MM.1S (cell line): ENCODE measurements at regions not wholly inside any gene's neighbourhood (a gene's known extent, or its start where the extent isn't known, plus 50 kb on each side); places are given as distances from the start of the nearest gene placed in this dataset.

Experiments
- DNase-seq: peaks from one replicate; pipeline ENCODE4 v3.0.0-alpha.2; 2015
- H2AFZ ChIP-seq: fragments of 300-600 bp; sonication (generic); 2 replicates; pipeline ENCODE4 v1.6.0; 2016; ENCODE audit warnings: antibody characterized with exemption, low read length
- H3F3A ChIP-seq: fragments of 300-600 bp; sonication (generic); 2 replicates; pipeline ENCODE4 v1.6.1; 2016; ENCODE audit warnings: mild to moderate bottlenecking, antibody characterized with exemption, low read length, moderate library complexity, mixed read lengths; ENCODE audit not compliant: insufficient read depth
- H3K27ac ChIP-seq: fragments of 300-600 bp; sonication (generic); 2 replicates; pipeline ENCODE4 v1.5.1; 2016; ENCODE audit warnings: mild to moderate bottlenecking, low read length
- H3K27me3 ChIP-seq: fragments of 300-600 bp; sonication (generic); replicated peaks from 2 replicates; pipeline ENCODE4 v1.6.0; 2016; ENCODE audit warnings: low read length; ENCODE audit not compliant: insufficient read depth
- H3K36me3 ChIP-seq: fragments of 300-600 bp; sonication (generic); replicated peaks from 2 replicates; pipeline ENCODE4 v1.6.1; 2016; ENCODE audit warnings: mild to moderate bottlenecking, low read length, mixed read lengths; ENCODE audit not compliant: insufficient read depth
- H3K4me1 ChIP-seq: fragments of 300-600 bp; sonication (generic); 2 replicates; pipeline ENCODE4 v1.6.1; 2016; ENCODE audit warnings: low read length, mixed read lengths
- H3K4me2 ChIP-seq: fragments of 300-600 bp; sonication (generic); 2 replicates; pipeline ENCODE4 v1.6.0; 2016; ENCODE audit warnings: low read depth, low read length
- H3K4me3 ChIP-seq: fragments of 300-600 bp; sonication (generic); 2 replicates; pipeline ENCODE4 v1.5.1; 2016; ENCODE audit warnings: low read length, mixed read lengths
- H3K79me2 ChIP-seq: fragments of 300-600 bp; sonication (generic); 2 replicates; pipeline ENCODE4 v1.6.1; 2016; ENCODE audit warnings: mixed run types, low read length, mixed read lengths
- H3K9ac ChIP-seq: fragments of 300-600 bp; sonication (generic); 2 replicates; pipeline ENCODE4 v1.6.1; 2016; ENCODE audit warnings: low read length, mixed read lengths
- H3K9me2 ChIP-seq: fragments of 300-600 bp; sonication (generic); replicated peaks from 2 replicates; pipeline ENCODE4 v1.6.1; 2016; ENCODE audit warnings: mild to moderate bottlenecking, low read length, mixed read lengths; ENCODE audit not compliant: insufficient read depth
- H3K9me3 ChIP-seq: fragments of 300-600 bp; sonication (generic); replicated peaks from 2 replicates; pipeline ENCODE4 v1.6.1; 2016; ENCODE audit warnings: mild to moderate bottlenecking, low read length, mixed read lengths; ENCODE audit not compliant: insufficient read depth
- H4K20me1 ChIP-seq: fragments of 300-600 bp; sonication (generic); 2 replicates; pipeline ENCODE4 v1.6.1; 2016; ENCODE audit warnings: mild to moderate bottlenecking, low read length, moderate library complexity, mixed read lengths; ENCODE audit not compliant: insufficient read depth
- CTCF ChIP-seq: fragments of 300-600 bp; sonication (generic); IDR thresholded peaks from 2 replicates; pipeline ENCODE4 v1.5.1; 2016; ENCODE audit warnings: antibody characterized with exemption, low read length, mixed read lengths
- EZH2 ChIP-seq: fragments of 300-600 bp; sonication (generic); optimal IDR thresholded peaks from 2 replicates; pipeline ENCODE3; 2017; ENCODE audit warnings: low read depth, mild to moderate bottlenecking, antibody characterized with exemption, low read length, mixed read lengths
- EZH2phosphoT487 ChIP-seq: fragments of 300-600 bp; sonication (generic); IDR thresholded peaks from 2 replicates; pipeline ENCODE4 v1.6.1; 2018; ENCODE audit warnings: antibody characterized with exemption, low read length

- Histone ChIP-seq H3K4me3 (no peak overlapping the region), H3K4me2 (no peak overlapping the region), H3K9me3 (no peaks in the 10 kb centered on the region), H3K9ac (no peak overlapping the region), H3K9me2 (no peaks in the 10 kb centered on the region), H3K4me1 (peaks cover 63% of the 10 kb centered on the region), H3K27ac (no peak overlapping the region), H3K36me3 (no peaks in the 10 kb centered on the region), H3K27me3 (no peaks in the 10 kb centered on the region; the same call in 1 of the 2 replicates), H4K20me1 (no peaks in the 10 kb centered on the region), H2AFZ (no peak overlapping the region), H3K79me2 (no peaks in the 10 kb centered on the region), H3F3A (peaks cover 39% of the 10 kb centered on the region)
- TF ChIP-seq EZH2, result no peak
- DNase-seq, result no peak
Observed at GRCh38 chr1:235009561-235010306, 118.9 kb downstream of the TOMM20 start.

DNA sequence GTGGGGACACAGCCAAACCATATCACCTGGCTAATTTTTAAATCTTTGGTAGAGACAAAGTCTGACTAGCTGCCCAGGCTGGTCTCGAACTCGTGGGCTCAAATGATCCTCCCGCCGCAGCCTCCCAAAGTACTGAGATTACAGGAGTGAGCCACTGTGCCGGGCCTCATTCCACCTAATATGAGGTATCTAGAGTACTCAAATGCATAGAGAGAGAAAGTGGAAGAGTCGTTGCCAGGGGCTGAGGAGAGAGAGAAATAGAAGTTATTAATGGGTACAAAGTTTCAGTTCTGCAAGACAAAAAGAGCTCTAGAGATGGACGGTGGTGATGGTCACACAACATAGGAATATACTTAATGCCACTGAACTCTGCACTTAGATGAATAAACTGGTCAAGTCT is 119.6 kb downstream of the TOMM20 start:
- H3K27ac ChIP-seq, result no peak overlapping the region
- no peak overlapping the region for H2AFZ ChIP-seq
- H3K27me3 ChIP-seq, result no peaks in the 10 kb centered on the region; the same call in 1 of the 2 replicates

DNA sequence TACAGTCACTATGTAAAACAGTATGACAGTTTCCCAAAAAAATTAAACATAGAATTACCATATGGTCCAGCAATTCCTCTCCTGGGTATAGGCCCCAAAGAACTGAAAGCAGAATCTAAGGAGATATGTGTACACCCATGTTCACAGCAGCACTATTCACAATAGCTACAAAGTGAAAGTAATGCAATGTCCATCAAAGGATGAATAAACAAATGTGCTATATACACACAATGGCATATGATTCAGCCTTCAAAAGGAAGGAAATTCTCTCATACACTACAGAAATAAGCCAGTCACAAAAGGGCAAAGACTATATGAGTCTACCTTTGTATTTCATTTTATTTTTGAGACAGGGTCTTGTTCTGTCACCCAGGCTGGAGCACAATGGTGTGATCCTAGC is 120.4 kb downstream of the TOMM20 start:
- Histone ChIP-seq H3K27me3 (no peaks in the 10 kb centered on the region; the same call in 1 of the 2 replicates), H3K36me3 (no peaks in the 10 kb centered on the region), H3K9me3 (no peaks in the 10 kb centered on the region), H3K9ac (no peak overlapping the region), H3K4me3 (no peak overlapping the region), H3K9me2 (no peaks in the 10 kb centered on the region), H4K20me1 (no peaks in the 10 kb centered on the region), H2AFZ (no peak overlapping the region), H3K27ac (no peak overlapping the region), H3K4me1 (peaks cover 65% of the 10 kb centered on the region), H3K79me2 (no peaks in the 10 kb centered on the region), H3K4me2 (no peak overlapping the region), H3F3A (peaks cover 39% of the 10 kb centered on the region)
- TF ChIP-seq EZH2, result no peak
- TF ChIP-seq CTCF, result no peak
- no peak for TF ChIP-seq EZH2phosphoT487
- DNase-seq, result no peak

More for the DNA sequence above, 119.6 kb downstream of the TOMM20 start:
- peak; percentile 27 for DNase-seq
- no peak overlapping the region; the same call in 1 of the 2 replicates for H3K4me2 ChIP-seq
- H3K4me3 ChIP-seq, result no peak overlapping the region
- H3F3A ChIP-seq, result peaks cover 39% of the 10 kb centered on the region
- no peak for TF ChIP-seq CTCF
- no peak for TF ChIP-seq EZH2
- no peak for TF ChIP-seq EZH2phosphoT487
- no peaks in the 10 kb centered on the region for H4K20me1 ChIP-seq
- no peaks in the 10 kb centered on the region for H3K36me3 ChIP-seq
- H3K9ac ChIP-seq, result no peak overlapping the region
- no peaks in the 10 kb centered on the region for H3K9me3 ChIP-seq
- peaks cover 66% of the 10 kb centered on the region for H3K4me1 ChIP-seq
- H3K79me2 ChIP-seq, result no peaks in the 10 kb centered on the region
- H3K9me2 ChIP-seq, result no peaks in the 10 kb centered on the region

GRCh38 chr1:235006816-235007215 is 121.8 kb downstream of the TOMM20 start:
- no peaks in the 10 kb centered on the region for H3K79me2 ChIP-seq
- H3K4me3 ChIP-seq, result no peak overlapping the region
- no peaks in the 10 kb centered on the region for H4K20me1 ChIP-seq
- no peak overlapping the region for H3K9ac ChIP-seq
- no peaks in the 10 kb centered on the region; the same call in 1 of the 2 replicates for H3K27me3 ChIP-seq
- TF ChIP-seq EZH2 (no peak), CTCF (no peak), EZH2phosphoT487 (no peak)
- peaks cover 30% of the 10 kb centered on the region for H3F3A ChIP-seq
- no peak overlapping the region for H2AFZ ChIP-seq
- no peaks in the 10 kb centered on the region for H3K9me2 ChIP-seq
- H3K27ac ChIP-seq, result no peak overlapping the region
- H3K4me1 ChIP-seq, result peaks cover 53% of the 10 kb centered on the region
- no peak overlapping the region for H3K4me2 ChIP-seq
- no peaks in the 10 kb centered on the region for H3K36me3 ChIP-seq
- no peaks in the 10 kb centered on the region for H3K9me3 ChIP-seq
- no peak for DNase-seq
